IPS-15b (cell line): ENCODE measurements at regions not wholly inside any gene's neighbourhood (a gene's known extent, or its start where the extent isn't known, plus 50 kb on each side); places are given as distances from the start of the nearest gene placed in this dataset.

ENCODE experiments used
- H3K27me3 ChIP-seq: one replicate; pipeline ENCODE4 v1.6.1; 2013; ENCODE audit warnings: low read length; ENCODE audit not compliant: control insufficient read depth, insufficient read depth
- H3K36me3 ChIP-seq: one replicate; pipeline ENCODE4 v1.6.1; 2013; ENCODE audit warnings: low read length; ENCODE audit not compliant: control insufficient read depth, insufficient read depth
- H3K4me1 ChIP-seq: one replicate; pipeline ENCODE4 v1.6.1; 2013; ENCODE audit warnings: mild to moderate bottlenecking, low read length; ENCODE audit not compliant: control insufficient read depth, insufficient read depth
- H3K4me3 ChIP-seq: one replicate; pipeline ENCODE4 v1.5.1; 2013; ENCODE audit warnings: low read depth, low read length
- H3K9ac ChIP-seq: one replicate; pipeline ENCODE4 v1.6.1; 2013; ENCODE audit warnings: low read depth, mild to moderate bottlenecking, low read length
- H3K9me3 ChIP-seq: one replicate; pipeline ENCODE4 v1.6.1; 2013; ENCODE audit warnings: mild to moderate bottlenecking, low read length; ENCODE audit not compliant: control insufficient read depth, insufficient read depth

GRCh38 chr2:120945832-120946499 lies 210.3 kb downstream of the GLI2 start:
- Histone ChIP-seq H3K27me3 (no peaks in the 10 kb centered on the region), H3K36me3 (peaks cover 10% of the 10 kb centered on the region), H3K9me3 (no peaks in the 10 kb centered on the region), H3K4me3 (no peak overlapping the region), H3K9ac (no peak overlapping the region), H3K4me1 (no peaks in the 10 kb centered on the region)

GRCh38 chr2:120947327-120947726 lies 211.7 kb downstream of the GLI2 start:
- Histone ChIP-seq H3K36me3 (peaks cover 14% of the 10 kb centered on the region), H3K27me3 (no peaks in the 10 kb centered on the region), H3K4me3 (no peak overlapping the region), H3K4me1 (no peaks in the 10 kb centered on the region), H3K9me3 (no peaks in the 10 kb centered on the region), H3K9ac (no peak overlapping the region)

- Histone ChIP-seq H3K4me1 (no peaks in the 10 kb centered on the region), H3K9ac (no peak overlapping the region), H3K36me3 (peaks cover 10% of the 10 kb centered on the region), H3K27me3 (no peaks in the 10 kb centered on the region), H3K9me3 (no peaks in the 10 kb centered on the region), H3K4me3 (no peak overlapping the region)
Measured at GRCh38 chr2:120947982-120948661, 212.5 kb downstream of the GLI2 start.

- Histone ChIP-seq H3K36me3 (peaks cover 10% of the 10 kb centered on the region), H3K4me3 (no peak overlapping the region), H3K27me3 (no peaks in the 10 kb centered on the region), H3K9me3 (no peaks in the 10 kb centered on the region), H3K4me1 (no peaks in the 10 kb centered on the region), H3K9ac (no peak overlapping the region)
Measured at GRCh38 chr2:120948662-120949011, 213.0 kb downstream of the GLI2 start.

GRCh38 chr2:120949027-120949956 lies 213.6 kb downstream of the GLI2 start:
- Histone ChIP-seq H3K9me3 (no peaks in the 10 kb centered on the region), H3K4me1 (no peaks in the 10 kb centered on the region), H3K36me3 (peaks cover 10% of the 10 kb centered on the region), H3K27me3 (no peaks in the 10 kb centered on the region), H3K4me3 (no peak overlapping the region), H3K9ac (no peak overlapping the region)

GRCh38 chr2:120949957-120950590 lies 214.4 kb downstream of the GLI2 start:
- no peaks in the 10 kb centered on the region for H3K4me1 ChIP-seq
- no peaks in the 10 kb centered on the region for H3K27me3 ChIP-seq
- H3K9me3 ChIP-seq, result no peaks in the 10 kb centered on the region
- H3K36me3 ChIP-seq, result peaks cover 10% of the 10 kb centered on the region
- no peak overlapping the region for H3K4me3 ChIP-seq
- no peak overlapping the region for H3K9ac ChIP-seq

- Histone ChIP-seq H3K9ac (no peak overlapping the region), H3K27me3 (no peaks in the 10 kb centered on the region), H3K9me3 (no peaks in the 10 kb centered on the region), H3K36me3 (peaks cover 13% of the 10 kb centered on the region), H3K4me1 (no peaks in the 10 kb centered on the region), H3K4me3 (no peak overlapping the region)
Measured at GRCh38 chr2:120951693-120952092, 216.0 kb downstream of the GLI2 start.

- Histone ChIP-seq H3K27me3 (no peaks in the 10 kb centered on the region), H3K4me1 (no peaks in the 10 kb centered on the region), H3K9ac (no peak overlapping the region), H3K4me3 (no peak overlapping the region), H3K36me3 (peaks cover 15% of the 10 kb centered on the region), H3K9me3 (no peaks in the 10 kb centered on the region)
Measured at GRCh38 chr2:120952318-120952717, 216.7 kb downstream of the GLI2 start.

- Histone ChIP-seq H3K9me3 (no peaks in the 10 kb centered on the region), H3K36me3 (peaks cover 17% of the 10 kb centered on the region), H3K27me3 (no peaks in the 10 kb centered on the region), H3K4me1 (no peaks in the 10 kb centered on the region), H3K9ac (no peak overlapping the region), H3K4me3 (no peak overlapping the region)
Measured at GRCh38 chr2:120953066-120953756, 217.5 kb downstream of the GLI2 start.

- Histone ChIP-seq H3K9ac (no peak overlapping the region), H3K4me3 (no peak overlapping the region), H3K27me3 (no peaks in the 10 kb centered on the region), H3K4me1 (no peaks in the 10 kb centered on the region), H3K9me3 (no peaks in the 10 kb centered on the region), H3K36me3 (peaks cover 20% of the 10 kb centered on the region)
Measured at GRCh38 chr2:120953843-120954584, 218.3 kb downstream of the GLI2 start.
